SK-N-MC (cell line): ENCODE measurements at regions not wholly inside any gene's neighbourhood (a gene's known extent, or its start where the extent isn't known, plus 50 kb on each side); places are given as distances from the start of the nearest gene placed in this dataset.

ENCODE experiments used
- EZH2 ChIP-seq: fragments of 200-600 bp; sonication (generic); IDR thresholded peaks from one replicate; pipeline ENCODE4 v1.6.1; 2017; ENCODE audit warnings: antibody characterized with exemption
- FOXP2 ChIP-seq: optimal IDR thresholded peaks from 2 replicates; pipeline ENCODE3; 2011; ENCODE audit warnings: mild to moderate bottlenecking, moderate library complexity; ENCODE audit not compliant: insufficient read depth; ENCODE audit errors: extremely low read length, control extremely low read depth
- POLR2AphosphoS5 ChIP-seq: IDR thresholded peaks from 2 replicates; pipeline ENCODE4 v1.6.1; 2012; ENCODE audit warnings: mild to moderate bottlenecking, low read depth, low read length, borderline replicate concordance

DNA sequence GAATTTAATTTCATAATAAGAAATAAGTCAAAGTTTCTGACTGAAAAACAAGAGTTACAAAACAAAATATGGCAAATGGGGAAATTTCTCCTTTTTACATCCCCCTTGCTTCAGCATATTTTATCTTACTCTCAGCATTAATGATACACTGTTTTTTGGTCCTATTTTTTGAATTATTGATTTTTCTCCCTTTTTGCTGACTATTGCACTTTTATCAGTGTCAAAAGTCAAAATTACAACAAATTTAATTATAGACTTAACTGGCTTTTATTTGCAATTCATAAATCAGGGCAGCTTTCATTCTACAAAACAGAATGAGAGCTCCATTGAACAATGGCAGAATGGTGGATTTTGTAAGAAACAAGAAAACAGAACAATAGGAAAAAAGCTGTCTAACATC lies 901.9 kb downstream of the FAT4 start:
- TF ChIP-seq EZH2 (no peak), POLR2AphosphoS5 (no peak), FOXP2 (no peak)
